Activated CD8-positive, alpha-beta memory T cell treated with anti-CD3 and anti-CD28 coated beads, Interleukin-2, amount 10 ng/mL, durations not matched to agents 7 days and 5 days (primary cell): ENCODE measurements at regions not wholly inside any gene's neighbourhood (a gene's known extent, or its start where the extent isn't known, plus 50 kb on each side); places are given as distances from the start of the nearest gene placed in this dataset.
A peak's percentile ranks its signal among the peaks of the same experiment; 100 is the strongest.

Experiments
- ATAC-seq: fragments of 150-1000 bp; cut with Tn5 transposase; one replicate; pipeline ENCODE4 v1.10.0; 2021; ENCODE audit warnings: moderate library complexity
- CTCF ChIA-PET: fragments of 350-600 bp; sonication (Branson Sonifier 250); formaldehyde crosslinking; loops from one replicate; lab custom pipeline; 2021; ENCODE audit warnings: antibody characterized with exemption; lab: Charles Lee
- DNase-seq: peaks from one replicate; pipeline ENCODE4 v3.0.0-alpha.2; 2020
- H3K27ac Mint-ChIP-seq: one replicate; pipeline ENCODE4 v1.8.0; 2021; ENCODE audit warnings: mild to moderate bottlenecking, mixed read lengths
- H3K27me3 Mint-ChIP-seq: one replicate; pipeline ENCODE4 v1.8.0; 2021; ENCODE audit warnings: mixed read lengths
- H3K36me3 Mint-ChIP-seq: one replicate; pipeline ENCODE4 v1.8.0; 2021; ENCODE audit warnings: mild to moderate bottlenecking, mixed read lengths
- H3K4me1 Mint-ChIP-seq: one replicate; pipeline ENCODE4 v1.8.0; 2021; ENCODE audit warnings: mixed read lengths
- H3K4me3 Mint-ChIP-seq: one replicate; pipeline ENCODE4 v1.8.0; 2021; ENCODE audit warnings: mild to moderate bottlenecking, moderate library complexity, mixed read lengths
- H3K9me3 Mint-ChIP-seq: one replicate; pipeline ENCODE4 v1.8.0; 2022; ENCODE audit warnings: low read depth, mixed read lengths

- no peaks in the 10 kb centered on the region for H3K27me3 Mint-ChIP-seq
- ATAC-seq (peak; percentile 38), DNase-seq (peak; percentile 71)
- peaks cover 84% of the 10 kb centered on the region for H3K4me1 Mint-ChIP-seq
- CTCF ChIA-PET = interaction anchor here (1.2 to 6.2 kb wide), 9 partner anchors 9 to 79 kb away, joined by 3 to 33 read pairs (median 4); no protein-coding TSS in a partner anchor
- H3K27ac Mint-ChIP-seq = peak overlapping the region; percentile 74
- H3K36me3 Mint-ChIP-seq = peaks cover 27% of the 10 kb centered on the region
- no peak overlapping the region for H3K4me3 Mint-ChIP-seq
- no peaks in the 10 kb centered on the region for H3K9me3 Mint-ChIP-seq
Observed at GRCh38 chr17:77409282-77410161, 268.8 kb downstream of the SEC14L1 start.

DNA sequence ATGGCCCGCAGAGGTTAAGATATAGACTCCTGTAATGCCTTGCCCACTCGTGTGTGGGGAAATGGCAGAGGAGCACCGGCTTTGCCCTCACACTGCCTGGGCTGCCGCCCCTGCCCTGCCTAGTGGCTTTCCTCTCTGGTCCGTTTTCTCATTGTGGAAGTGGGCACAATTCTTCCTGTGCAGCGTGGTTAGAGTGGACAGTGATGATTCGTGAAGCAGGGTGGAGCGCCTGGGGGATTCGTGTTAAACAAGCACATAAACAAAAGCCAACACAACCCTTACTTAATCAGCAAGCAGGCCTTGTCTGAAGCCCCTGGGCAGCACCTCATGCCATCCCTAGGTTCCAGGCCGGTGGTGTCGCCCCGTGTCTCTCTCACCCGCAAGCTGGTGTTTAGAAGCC, 269.7 kb downstream of the SEC14L1 start:
- no peak overlapping the region for H3K4me3 Mint-ChIP-seq
- ATAC-seq = no peak
- no peaks in the 10 kb centered on the region for H3K9me3 Mint-ChIP-seq
- peaks cover 23% of the 10 kb centered on the region for H3K36me3 Mint-ChIP-seq
- CTCF ChIA-PET = interaction anchor here (1.0 to 6.2 kb wide), 10 partner anchors 8 to 80 kb away, joined by 3 to 33 read pairs (median 4); no protein-coding TSS in a partner anchor
- peak overlapping the region; percentile 74 for H3K27ac Mint-ChIP-seq
- peaks cover 74% of the 10 kb centered on the region for H3K4me1 Mint-ChIP-seq
- DNase-seq = no peak
- H3K27me3 Mint-ChIP-seq = no peaks in the 10 kb centered on the region

- Mint-ChIP-seq H3K27me3 (no peaks in the 10 kb centered on the region), H3K36me3 (peaks cover 16% of the 10 kb centered on the region), H3K27ac (no peak overlapping the region), H3K4me3 (no peak overlapping the region), H3K9me3 (no peaks in the 10 kb centered on the region), H3K4me1 (peaks cover 53% of the 10 kb centered on the region)
- no peak for ATAC-seq
- CTCF ChIA-PET = interaction anchor here (1.2 to 2.5 kb wide), 5 partner anchors 10 to 16 kb away, joined by 4 to 11 read pairs (median 7); no protein-coding TSS in a partner anchor
- DNase-seq = no peak
Observed at GRCh38 chr17:77414811-77415400, 274.1 kb downstream of the SEC14L1 start.

GRCh38 chr17:77416105-77416713, 275.4 kb downstream of the SEC14L1 start:
- H3K36me3 Mint-ChIP-seq = peaks cover 13% of the 10 kb centered on the region
- no peaks in the 10 kb centered on the region for H3K27me3 Mint-ChIP-seq
- no peaks in the 10 kb centered on the region for H3K9me3 Mint-ChIP-seq
- no peak for ATAC-seq
- H3K4me1 Mint-ChIP-seq = peaks cover 53% of the 10 kb centered on the region
- CTCF ChIA-PET = interaction anchor here (1.1 to 2.5 kb wide), 4 partner anchors 12 to 36 kb away, joined by 3 to 11 read pairs (median 4); no protein-coding TSS in a partner anchor
- H3K27ac Mint-ChIP-seq = no peak overlapping the region
- no peak overlapping the region for H3K4me3 Mint-ChIP-seq
- no peak for DNase-seq

DNA sequence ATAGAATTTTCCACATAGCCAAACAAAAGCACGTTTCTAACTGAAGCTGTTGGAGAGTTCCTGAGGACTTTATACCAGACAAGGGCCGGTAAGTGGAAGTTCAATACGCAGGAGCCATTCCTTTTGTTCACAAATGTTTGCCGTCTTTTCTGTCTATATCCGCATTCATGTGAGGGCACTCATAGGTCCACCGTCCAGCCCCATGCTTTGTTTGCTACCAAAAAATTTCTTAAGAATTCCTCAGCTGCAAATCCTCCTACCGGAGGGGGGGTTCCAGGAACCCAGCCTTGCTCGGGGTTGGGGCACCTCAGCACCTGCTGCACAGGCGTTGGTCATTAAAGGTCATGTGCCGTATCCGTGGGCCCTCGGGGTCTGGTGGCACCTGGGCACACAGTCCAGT, 276.8 kb downstream of the SEC14L1 start:
- Mint-ChIP-seq H3K27ac (no peak overlapping the region), H3K27me3 (no peaks in the 10 kb centered on the region), H3K4me1 (peaks cover 48% of the 10 kb centered on the region), H3K4me3 (no peak overlapping the region), H3K36me3 (peaks cover 10% of the 10 kb centered on the region), H3K9me3 (no peaks in the 10 kb centered on the region)
- DNase-seq (no peak), ATAC-seq (no peak)
- CTCF ChIA-PET = no interaction called here

- H3K4me3 Mint-ChIP-seq = no peak overlapping the region
- H3K9me3 Mint-ChIP-seq = no peaks in the 10 kb centered on the region
- DNase-seq (no peak), ATAC-seq (no peak)
- peaks cover 6% of the 10 kb centered on the region for H3K36me3 Mint-ChIP-seq
- CTCF ChIA-PET = interaction anchor here (1.1 to 6.9 kb wide), 4 partner anchors 9 to 87 kb away, joined by 3 to 33 read pairs (median 3); no protein-coding TSS in a partner anchor
- H3K4me1 Mint-ChIP-seq = peaks cover 40% of the 10 kb centered on the region
- H3K27me3 Mint-ChIP-seq = no peaks in the 10 kb centered on the region
- no peak overlapping the region for H3K27ac Mint-ChIP-seq
Observed at GRCh38 chr17:77418609-77419008, 277.8 kb downstream of the SEC14L1 start.

- no peaks in the 10 kb centered on the region for H3K9me3 Mint-ChIP-seq
- ATAC-seq (no peak), DNase-seq (no peak)
- no peak overlapping the region for H3K27ac Mint-ChIP-seq
- H3K27me3 Mint-ChIP-seq = no peaks in the 10 kb centered on the region
- CTCF ChIA-PET = interaction anchor here (0.9 to 6.9 kb wide), 7 partner anchors 9 to 88 kb away, joined by 3 to 33 read pairs (median 3); no protein-coding TSS in a partner anchor
- H3K4me1 Mint-ChIP-seq = peaks cover 40% of the 10 kb centered on the region
- peaks cover 5% of the 10 kb centered on the region for H3K36me3 Mint-ChIP-seq
- no peak overlapping the region for H3K4me3 Mint-ChIP-seq
Observed at GRCh38 chr17:77419095-77419494, 278.3 kb downstream of the SEC14L1 start.

DNA sequence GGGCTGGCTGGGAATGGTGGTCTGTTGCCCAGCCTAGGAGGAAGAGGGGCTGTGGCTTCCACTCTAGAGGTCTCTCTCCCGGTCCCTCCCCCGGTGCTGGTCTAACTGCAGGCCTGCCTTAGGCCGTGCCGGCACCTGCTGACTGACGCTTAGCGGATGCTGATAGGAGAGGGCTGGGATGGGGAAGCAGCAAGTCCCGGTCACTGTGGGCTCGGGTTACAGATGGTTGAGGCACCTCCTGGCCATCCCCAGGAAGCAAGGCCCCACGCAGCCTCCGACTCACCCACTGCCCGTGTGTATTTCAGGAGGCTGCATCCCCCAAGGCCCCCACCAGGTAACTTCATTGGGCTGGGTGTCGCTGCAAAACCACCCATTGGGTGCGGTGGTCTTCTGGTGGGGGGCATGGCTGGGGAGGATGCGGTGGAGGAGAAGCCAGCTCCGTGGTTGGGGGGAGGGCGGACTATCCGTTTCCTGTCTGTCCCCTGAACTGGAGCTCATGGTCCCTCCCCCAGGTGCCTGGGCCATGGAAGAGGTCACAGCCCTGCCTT, 278.9 kb downstream of the SEC14L1 start:
- DNase-seq = peak; percentile 69
- Mint-ChIP-seq H3K36me3 (peaks cover 5% of the 10 kb centered on the region), H3K27me3 (no peaks in the 10 kb centered on the region), H3K4me1 (peaks cover 42% of the 10 kb centered on the region), H3K4me3 (peak overlapping the region; percentile 9), H3K9me3 (no peaks in the 10 kb centered on the region), H3K27ac (no peak overlapping the region)
- CTCF ChIA-PET = interaction anchor here (0.9 to 6.9 kb wide), 10 partner anchors 10 to 88 kb away, joined by 3 to 36 read pairs (median 4); no protein-coding TSS in a partner anchor
- ATAC-seq = peak; percentile 40

GRCh38 chr17:77420095-77420803, 279.5 kb downstream of the SEC14L1 start:
- peaks cover 45% of the 10 kb centered on the region for H3K4me1 Mint-ChIP-seq
- H3K9me3 Mint-ChIP-seq = no peaks in the 10 kb centered on the region
- ATAC-seq (no peak), DNase-seq (no peak)
- CTCF ChIA-PET = interaction anchor here (0.9 to 6.9 kb wide), 13 partner anchors 10 to 89 kb away, joined by 3 to 36 read pairs (median 5); no protein-coding TSS in a partner anchor
- peak overlapping the region; percentile 42 for H3K4me3 Mint-ChIP-seq
- H3K36me3 Mint-ChIP-seq = peaks cover 3% of the 10 kb centered on the region
- peak overlapping the region; percentile 68 for H3K27ac Mint-ChIP-seq
- no peaks in the 10 kb centered on the region for H3K27me3 Mint-ChIP-seq

GRCh38 chr17:77420804-77421629, 280.2 kb downstream of the SEC14L1 start:
- Mint-ChIP-seq H3K4me3 (peak overlapping the region; percentile 42), H3K27me3 (no peaks in the 10 kb centered on the region), H3K4me1 (peaks cover 47% of the 10 kb centered on the region), H3K9me3 (no peaks in the 10 kb centered on the region), H3K36me3 (peaks cover 3% of the 10 kb centered on the region), H3K27ac (peak overlapping the region; percentile 68)
- CTCF ChIA-PET = interaction anchor here (0.7 to 6.9 kb wide), 13 partner anchors 9 to 90 kb away, joined by 3 to 36 read pairs (median 5); no protein-coding TSS in a partner anchor
- DNase-seq (no peak), ATAC-seq (peak; percentile 43)

- no peak for ATAC-seq
- Mint-ChIP-seq H3K27me3 (no peaks in the 10 kb centered on the region), H3K36me3 (peaks cover 3% of the 10 kb centered on the region), H3K27ac (no peak overlapping the region), H3K9me3 (no peaks in the 10 kb centered on the region), H3K4me1 (peaks cover 48% of the 10 kb centered on the region), H3K4me3 (no peak overlapping the region)
- no peak for DNase-seq
- CTCF ChIA-PET = interaction anchor here (0.9 to 6.9 kb wide), 9 partner anchors 9 to 91 kb away, joined by 3 to 36 read pairs (median 7); no protein-coding TSS in a partner anchor
Observed at GRCh38 chr17:77421630-77421972, 280.8 kb downstream of the SEC14L1 start.
